ENCODE measurements at regions not wholly inside any gene's neighbourhood (a gene's known extent, or its start where the extent isn't known, plus 50 kb on each side); places are given as distances from the start of the nearest gene placed in this dataset.

DNA sequence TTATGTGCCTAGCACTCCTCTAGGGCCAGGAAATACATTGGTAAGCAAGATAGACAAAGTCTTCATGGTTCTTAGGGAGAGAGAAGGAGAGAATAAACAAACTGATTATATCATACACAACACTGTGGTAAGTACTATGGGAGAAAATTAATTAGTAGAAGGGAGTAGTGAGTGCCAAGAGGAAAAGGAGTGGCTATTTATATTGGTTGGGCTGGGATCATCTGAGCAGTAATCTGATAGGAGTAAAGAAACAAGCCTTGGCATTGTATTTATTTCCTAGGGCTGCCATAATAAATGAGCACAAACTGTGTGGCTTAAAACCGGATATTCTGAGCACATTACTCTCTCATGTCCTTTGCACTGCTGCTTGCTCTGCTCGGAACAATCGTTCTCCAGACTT lies 158.1 kb upstream of the PHF14 start:
- no peak for DNase-seq

- no peak for DNase-seq
Measured at GRCh38 chr7:10821156-10821555, 152.5 kb upstream of the PHF14 start.

GRCh38 chr7:10824154-10824553 lies 149.5 kb upstream of the PHF14 start:
- no peak for DNase-seq

DNA sequence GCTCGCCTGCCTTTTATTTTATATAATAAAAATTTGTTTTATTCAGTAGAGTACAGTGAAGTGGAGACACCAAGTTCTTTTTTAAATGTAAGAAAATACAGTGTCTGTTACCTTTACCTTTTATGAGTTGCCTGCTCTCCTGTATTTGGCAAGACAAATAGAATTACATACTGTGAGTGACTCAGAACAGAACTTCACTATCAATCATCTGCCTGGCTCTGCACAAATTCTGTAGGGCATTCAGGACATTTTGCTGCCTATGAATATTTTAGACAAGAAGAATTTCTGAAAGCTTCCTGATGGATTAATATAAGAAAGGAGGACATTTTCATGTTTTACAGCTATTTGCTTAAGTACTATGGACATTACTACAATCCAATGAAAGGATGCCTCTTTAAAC lies 135.4 kb upstream of the PHF14 start:
- no peak for DNase-seq

GRCh38 chr7:10845225-10845624 lies 128.4 kb upstream of the PHF14 start:
- no peak for DNase-seq

- no peak for DNase-seq
Measured at GRCh38 chr7:10855583-10855982, 118.1 kb upstream of the PHF14 start.

DNA sequence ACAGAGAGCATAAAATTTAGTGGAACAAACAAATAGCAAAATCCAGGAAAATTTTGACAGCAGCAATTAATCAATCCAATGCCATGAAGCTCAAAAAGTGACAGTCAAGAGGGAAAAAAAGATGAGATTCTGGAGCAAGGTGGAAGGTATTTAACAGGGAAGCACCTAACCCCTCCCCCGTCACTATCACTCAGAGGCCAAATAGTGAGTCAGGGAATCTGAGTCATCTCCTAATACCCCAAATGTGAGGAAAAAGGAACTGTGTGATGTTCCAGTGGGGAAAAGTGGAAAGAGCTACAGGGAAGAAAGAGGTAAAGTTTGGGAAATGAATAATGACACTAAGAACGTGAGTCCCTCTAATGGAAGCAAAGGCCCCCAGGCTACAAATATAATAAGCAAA lies 113.2 kb upstream of the PHF14 start:
- DNase-seq = no peak

DNA sequence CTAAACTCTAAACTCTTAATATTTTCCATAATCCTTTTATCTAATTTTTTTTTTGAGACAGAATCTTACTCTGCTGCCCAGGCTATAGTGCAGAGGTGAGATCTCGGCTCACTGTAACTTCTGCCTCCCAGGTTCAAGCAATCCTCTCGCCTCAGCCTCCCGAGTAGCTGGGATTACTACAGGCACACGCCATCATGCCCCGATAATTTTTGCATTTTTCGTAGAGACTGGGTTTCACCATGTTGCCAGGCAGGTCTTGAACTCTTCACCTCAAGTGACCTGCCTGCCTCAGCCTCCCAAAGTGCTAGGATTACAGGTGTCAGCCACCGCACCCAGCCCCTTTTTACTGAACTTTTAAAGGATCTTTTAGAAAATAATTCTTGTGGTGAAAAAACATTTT lies 110.2 kb upstream of the PHF14 start:
- no peak for DNase-seq

DNA sequence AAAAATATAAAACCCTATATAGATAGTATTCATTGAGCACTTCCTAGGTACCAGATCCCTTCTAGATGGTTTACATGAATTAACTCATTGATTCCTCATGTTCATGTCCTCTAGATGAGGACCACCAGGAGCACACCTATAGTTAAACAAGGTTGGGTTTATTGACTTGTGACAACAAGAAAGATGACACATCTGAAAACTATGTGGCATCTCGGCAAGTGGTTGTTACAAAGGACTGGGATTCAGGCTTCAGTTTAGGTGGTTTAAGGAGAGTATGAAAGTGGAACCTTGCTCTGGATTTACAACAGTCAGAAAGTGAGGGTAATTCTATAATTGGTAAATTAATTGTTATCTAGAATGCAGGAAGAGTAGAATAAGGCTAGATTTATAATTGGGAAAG lies 99.0 kb upstream of the PHF14 start:
- no peak for DNase-seq

- no peak for DNase-seq
Measured at GRCh38 chr7:10875080-10875479, 98.6 kb upstream of the PHF14 start.

DNA sequence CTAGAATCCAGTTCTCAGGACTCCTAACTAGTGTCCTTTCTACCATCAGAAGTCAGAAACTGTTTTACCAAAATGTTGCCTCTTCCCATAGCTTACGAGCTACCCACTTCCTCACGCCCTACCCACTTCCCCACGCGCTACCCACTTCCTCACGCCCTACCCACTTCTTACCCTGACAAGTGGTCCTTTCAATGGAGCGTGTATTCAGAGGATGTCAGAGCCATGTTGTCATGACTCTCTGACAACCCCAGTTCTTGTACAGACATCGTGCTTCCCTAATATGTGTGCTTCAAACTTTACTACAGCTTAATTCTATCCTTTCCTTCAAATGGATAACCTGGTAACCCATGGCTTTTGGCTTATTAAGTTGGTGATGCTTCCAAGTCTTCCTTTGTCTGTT lies 84.8 kb upstream of the PHF14 start:
- DNase-seq = no peak

GRCh38 chr7:10889266-10889898 lies 84.3 kb upstream of the PHF14 start:
- DNase-seq = peak; percentile 69

- no peak for DNase-seq
Measured at GRCh38 chr7:10908600-10908999, 65.1 kb upstream of the PHF14 start.

DNA sequence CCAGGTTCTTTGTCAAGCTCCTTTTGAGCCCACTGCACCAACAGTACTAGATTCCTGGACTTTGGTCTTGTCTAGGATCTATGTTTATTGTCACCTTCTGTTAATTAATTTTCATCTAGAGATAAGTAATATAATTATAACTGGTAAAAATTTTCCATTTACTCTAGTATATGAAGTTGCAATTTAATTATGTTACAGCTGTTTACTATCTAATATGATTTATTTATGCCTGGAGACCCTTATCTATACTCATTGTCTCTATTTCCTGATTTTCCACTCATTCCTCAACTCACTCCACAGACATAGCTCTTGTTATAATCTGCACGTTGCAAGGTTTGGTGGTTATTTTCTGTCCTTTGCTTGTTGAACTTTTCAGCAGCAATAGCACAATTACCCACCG lies 63.2 kb upstream of the PHF14 start:
- no peak for DNase-seq

GRCh38 chr7:10912077-10912476 lies 61.6 kb upstream of the PHF14 start:
- no peak for DNase-seq

DNA sequence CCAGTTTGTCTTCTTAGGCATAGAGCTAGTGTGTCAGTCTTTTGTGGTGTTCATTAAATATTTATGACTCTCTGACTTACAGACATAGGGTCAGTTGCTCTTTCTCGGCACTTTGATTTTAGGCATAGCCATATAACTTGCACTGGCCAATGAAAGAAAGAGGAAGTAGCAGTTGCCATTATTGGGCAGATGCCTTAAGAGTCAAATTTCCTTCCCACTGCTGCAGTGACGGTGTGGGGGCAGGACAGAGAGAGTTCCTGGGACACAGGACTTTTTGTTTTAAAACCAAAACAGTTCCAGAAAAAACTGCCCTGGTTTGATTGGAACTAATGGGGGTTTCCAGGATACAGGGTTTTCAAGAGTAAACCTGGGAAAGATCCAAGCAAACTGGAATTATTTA lies 60.2 kb upstream of the PHF14 start:
- DNase-seq = no peak

DNA sequence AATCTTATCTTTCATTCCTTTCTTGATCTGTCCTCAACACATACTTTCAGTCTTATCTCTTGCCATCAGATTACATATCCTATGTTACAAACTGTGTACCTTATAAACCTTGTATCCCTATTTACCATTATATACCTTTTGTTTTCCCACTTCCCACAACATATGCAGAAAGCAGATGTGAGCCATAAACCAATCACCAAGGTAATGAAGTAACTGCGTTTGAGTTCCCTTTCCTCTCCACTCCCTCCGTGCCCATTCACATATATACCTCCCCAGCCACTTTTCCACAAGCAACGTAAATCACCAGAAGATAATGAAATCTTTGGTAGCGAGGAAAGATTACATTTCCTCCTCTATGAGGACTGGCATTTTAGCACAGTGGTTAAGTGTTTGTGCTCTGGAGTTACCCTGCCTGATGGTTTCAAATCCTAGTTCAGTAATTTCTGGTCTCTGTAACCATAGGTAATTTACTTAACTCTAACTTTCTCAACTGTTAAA lies 55.5 kb upstream of the PHF14 start:
- DNase-seq = no peak

DNA sequence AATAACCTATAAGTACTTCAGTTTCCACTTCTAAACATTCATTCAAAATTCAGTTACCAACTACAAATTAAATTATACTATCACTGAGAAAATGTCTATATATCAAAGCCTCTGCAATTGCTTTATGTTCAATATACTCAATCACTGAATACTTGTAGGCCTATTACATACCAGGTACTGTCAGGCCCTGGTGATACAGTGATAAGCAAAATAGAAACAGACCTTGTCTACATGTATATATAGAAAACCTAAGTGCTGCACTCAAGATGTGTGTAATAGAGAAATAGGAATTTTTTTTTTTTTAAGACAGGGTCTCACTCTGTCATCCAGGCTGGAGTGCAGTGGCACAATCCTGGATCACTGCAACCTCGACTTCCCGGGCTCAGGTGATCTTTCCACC lies 53.7 kb upstream of the PHF14 start:
- DNase-seq = no peak

Data from hematopoietic multipotent progenitor cell treated with erythropoietin and hydrocortisone succinate and interleukin-3 and kit ligand, for 8 days (in vitro differentiated cells).